NT2/D1 (cell line): ENCODE measurements at regions not wholly inside any gene's neighbourhood (a gene's known extent, or its start where the extent isn't known, plus 50 kb on each side); places are given as distances from the start of the nearest gene placed in this dataset.

ENCODE experiments used
- SUZ12 ChIP-seq: IDR thresholded peaks from 2 replicates; pipeline ENCODE4 v1.6.1; 2011; ENCODE audit not compliant: insufficient read length, insufficient read depth; ENCODE audit errors: extremely low read depth
- YY1 ChIP-seq: IDR thresholded peaks from 2 replicates; pipeline ENCODE4 v1.6.1; 2011; ENCODE audit not compliant: insufficient read length, insufficient read depth
- ZNF274 ChIP-seq: IDR thresholded peaks from 2 replicates; pipeline ENCODE4 v1.6.1; 2011; ENCODE audit warnings: mild to moderate bottlenecking, low read depth, low read length

DNA sequence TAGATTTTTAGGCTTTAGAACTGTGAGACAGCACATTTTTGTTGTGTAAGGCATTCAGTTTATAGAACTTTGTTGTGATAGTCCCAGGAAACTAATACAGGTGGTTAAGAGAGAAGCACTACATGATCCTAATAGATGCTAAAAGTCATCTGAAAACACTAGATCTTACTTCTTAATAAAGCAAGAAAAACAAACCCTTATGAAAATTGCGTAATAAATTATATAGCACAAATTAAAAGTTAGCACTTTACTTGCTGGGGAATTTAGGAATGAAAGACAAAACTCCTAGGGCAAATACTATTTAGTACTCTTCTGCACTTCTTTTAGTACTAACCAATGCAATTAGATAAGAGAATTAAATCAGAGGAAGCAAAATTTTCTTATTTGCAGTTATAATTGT is 163.3 kb upstream of the SHISA6 start:
- no peak for TF ChIP-seq ZNF274
- TF ChIP-seq SUZ12, result no peak
- no peak for TF ChIP-seq YY1
